ENCODE measurements at regions not wholly inside any gene's neighbourhood (a gene's known extent, or its start where the extent isn't known, plus 50 kb on each side); places are given as distances from the start of the nearest gene placed in this dataset.

- intact Hi-C loops (cut with micrococcal nuclease; ENCODE audit: unreplicated experiment) = loop anchor here (1.0 kb wide), 1 partner anchor 71 kb away; no protein-coding TSS in a partner anchor
- no TSS peak for BruUV-seq (replicated peaks)
- CTCF ChIA-PET = no interaction called here
Observed at GRCh38 chr7:149381245-149381644, 79.6 kb downstream of the ZNF777 start.

More at GRCh38 chr7:149381245-149381644, 79.6 kb downstream of the ZNF777 start:
- no peak overlapping the region for H3K27ac Mint-ChIP-seq (ENCODE audit: unreplicated experiment)
- POLR2A ChIA-PET = no interaction called here
- TF ChIP-seq, protein P1, sequence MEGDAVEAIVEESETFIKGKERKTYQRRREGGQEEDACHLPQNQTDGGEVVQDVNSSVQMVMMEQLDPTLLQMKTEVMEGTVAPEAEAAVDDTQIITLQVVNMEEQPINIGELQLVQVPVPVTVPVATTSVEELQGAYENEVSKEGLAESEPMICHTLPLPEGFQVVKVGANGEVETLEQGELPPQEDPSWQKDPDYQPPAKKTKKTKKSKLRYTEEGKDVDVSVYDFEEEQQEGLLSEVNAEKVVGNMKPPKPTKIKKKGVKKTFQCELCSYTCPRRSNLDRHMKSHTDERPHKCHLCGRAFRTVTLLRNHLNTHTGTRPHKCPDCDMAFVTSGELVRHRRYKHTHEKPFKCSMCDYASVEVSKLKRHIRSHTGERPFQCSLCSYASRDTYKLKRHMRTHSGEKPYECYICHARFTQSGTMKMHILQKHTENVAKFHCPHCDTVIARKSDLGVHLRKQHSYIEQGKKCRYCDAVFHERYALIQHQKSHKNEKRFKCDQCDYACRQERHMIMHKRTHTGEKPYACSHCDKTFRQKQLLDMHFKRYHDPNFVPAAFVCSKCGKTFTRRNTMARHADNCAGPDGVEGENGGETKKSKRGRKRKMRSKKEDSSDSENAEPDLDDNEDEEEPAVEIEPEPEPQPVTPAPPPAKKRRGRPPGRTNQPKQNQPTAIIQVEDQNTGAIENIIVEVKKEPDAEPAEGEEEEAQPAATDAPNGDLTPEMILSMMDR (IDR thresholded peaks at IDR 0.05; ENCODE audit: insufficient read depth in 1 of 2, low read depth in 1 of 2, low read length in 1 of 2, severe bottlenecking in 1 of 2, unreplicated experiment in 1 of 2) = peak in 1 of 2 experiments; percentile 3
- Histone ChIP-seq H3K9me3 (peaks cover 13% of the 10 kb centered on the region), H3K4me1 (no peaks in the 10 kb centered on the region), H3K27me3 (replicated peaks; ENCODE audit: control insufficient read depth, insufficient read depth, low read length) (no peaks in the 10 kb centered on the region), H3K4me3 (ENCODE audit: low read depth, low read length) (no peak overlapping the region), H3K36me3 (ENCODE audit: control insufficient read depth, insufficient read depth, low read length) (no peaks in the 10 kb centered on the region)
- no peaks in the 10 kb centered on the region for H3K36me3 Mint-ChIP-seq (ENCODE audit: insufficient read depth, unreplicated experiment)
- H3K9me3 Mint-ChIP-seq (ENCODE audit: unreplicated experiment) = peaks cover 30% of the 10 kb centered on the region
- H3K4me1 Mint-ChIP-seq (ENCODE audit: low read depth, unreplicated experiment) = no peaks in the 10 kb centered on the region
- peak in 1 of 2 experiments; percentile 8 for DNase-seq
- H3K4me3 Mint-ChIP-seq (ENCODE audit: unreplicated experiment) = no peak overlapping the region
- no peaks in the 10 kb centered on the region for H3K27me3 Mint-ChIP-seq (ENCODE audit: insufficient read depth, unreplicated experiment)

All from Caco-2 (cell line).